GM12875 (cell line): ENCODE measurements at regions not wholly inside any gene's neighbourhood (a gene's known extent, or its start where the extent isn't known, plus 50 kb on each side); places are given as distances from the start of the nearest gene placed in this dataset.

Experiments used
- H3K4me3 ChIP-seq: one replicate; pipeline ENCODE4 v1.5.1; 2011; ENCODE audit warnings: low read depth, low read length, control low read depth
- CTCF ChIP-seq: IDR thresholded peaks from 2 replicates; pipeline ENCODE4 v1.5.1; 2011; ENCODE audit warnings: low read depth, mild to moderate bottlenecking, control low read depth, inconsistent platforms, low read length, moderate library complexity, borderline replicate concordance; ENCODE audit not compliant: insufficient read depth

GRCh38 chr16:55113210-55113609 lies 182.5 kb downstream of the IRX5 start:
- no peak overlapping the region for H3K4me3 ChIP-seq
- no peak for TF ChIP-seq CTCF

- no peak overlapping the region for H3K4me3 ChIP-seq
- no peak for TF ChIP-seq CTCF
These were observed 184.8 kb downstream of the IRX5 start for GRCh38 chr16:55115506-55115905.

GRCh38 chr16:55116165-55116920 lies 185.7 kb downstream of the IRX5 start:
- no peak for TF ChIP-seq CTCF
- no peak overlapping the region for H3K4me3 ChIP-seq

GRCh38 chr16:55118701-55119260 lies 188.1 kb downstream of the IRX5 start:
- no peak overlapping the region for H3K4me3 ChIP-seq
- no peak for TF ChIP-seq CTCF

- H3K4me3 ChIP-seq: no peak overlapping the region
- TF ChIP-seq CTCF: no peak
These were observed 189.7 kb downstream of the IRX5 start for GRCh38 chr16:55120408-55120807.

- TF ChIP-seq CTCF: no peak
- no peak overlapping the region for H3K4me3 ChIP-seq
These were observed 190.2 kb downstream of the IRX5 start for GRCh38 chr16:55120826-55121225.

- no peak overlapping the region for H3K4me3 ChIP-seq
- TF ChIP-seq CTCF: no peak
These were observed 193.0 kb downstream of the IRX5 start for GRCh38 chr16:55123652-55124051.
